GM12873 (cell line): ENCODE measurements at regions not wholly inside any gene's neighbourhood (a gene's known extent, or its start where the extent isn't known, plus 50 kb on each side); places are given as distances from the start of the nearest gene placed in this dataset.

Experiments used
- TF ChIP-seq, protein P1 (sequence below): IDR thresholded peaks from 2 replicates; pipeline ENCODE4 v1.5.1; 2012; ENCODE audit warnings: low read depth, mild to moderate bottlenecking, moderate library complexity, low read length, control low read depth; ENCODE audit not compliant: insufficient read depth; ENCODE audit errors: missing control alignments

- TF ChIP-seq, protein P1, sequence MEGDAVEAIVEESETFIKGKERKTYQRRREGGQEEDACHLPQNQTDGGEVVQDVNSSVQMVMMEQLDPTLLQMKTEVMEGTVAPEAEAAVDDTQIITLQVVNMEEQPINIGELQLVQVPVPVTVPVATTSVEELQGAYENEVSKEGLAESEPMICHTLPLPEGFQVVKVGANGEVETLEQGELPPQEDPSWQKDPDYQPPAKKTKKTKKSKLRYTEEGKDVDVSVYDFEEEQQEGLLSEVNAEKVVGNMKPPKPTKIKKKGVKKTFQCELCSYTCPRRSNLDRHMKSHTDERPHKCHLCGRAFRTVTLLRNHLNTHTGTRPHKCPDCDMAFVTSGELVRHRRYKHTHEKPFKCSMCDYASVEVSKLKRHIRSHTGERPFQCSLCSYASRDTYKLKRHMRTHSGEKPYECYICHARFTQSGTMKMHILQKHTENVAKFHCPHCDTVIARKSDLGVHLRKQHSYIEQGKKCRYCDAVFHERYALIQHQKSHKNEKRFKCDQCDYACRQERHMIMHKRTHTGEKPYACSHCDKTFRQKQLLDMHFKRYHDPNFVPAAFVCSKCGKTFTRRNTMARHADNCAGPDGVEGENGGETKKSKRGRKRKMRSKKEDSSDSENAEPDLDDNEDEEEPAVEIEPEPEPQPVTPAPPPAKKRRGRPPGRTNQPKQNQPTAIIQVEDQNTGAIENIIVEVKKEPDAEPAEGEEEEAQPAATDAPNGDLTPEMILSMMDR, result no peak
Measured at GRCh38 chrX:3257471-3257870, 89.0 kb downstream of the MXRA5 start.

DNA sequence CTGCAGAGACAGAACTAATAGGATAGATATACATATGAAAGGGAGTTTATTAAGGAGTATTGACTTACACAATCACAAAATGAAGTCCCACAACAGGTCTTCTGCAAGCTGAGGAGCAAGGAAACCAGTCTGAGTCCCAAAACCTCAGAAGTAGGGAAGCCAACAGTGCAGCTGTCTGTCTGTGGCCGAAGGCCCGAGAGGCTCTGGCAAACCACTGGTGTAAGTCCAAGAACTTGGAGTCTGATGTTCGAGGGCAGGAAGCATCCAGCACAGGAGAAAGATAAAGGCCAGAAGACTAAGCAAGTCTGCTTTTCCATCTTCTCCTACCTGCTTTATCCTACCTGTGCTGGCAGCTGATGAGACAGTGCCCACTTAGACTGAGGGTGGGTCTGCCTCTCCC, 89.6 kb downstream of the MXRA5 start:
- TF ChIP-seq, protein P1, result no peak

DNA sequence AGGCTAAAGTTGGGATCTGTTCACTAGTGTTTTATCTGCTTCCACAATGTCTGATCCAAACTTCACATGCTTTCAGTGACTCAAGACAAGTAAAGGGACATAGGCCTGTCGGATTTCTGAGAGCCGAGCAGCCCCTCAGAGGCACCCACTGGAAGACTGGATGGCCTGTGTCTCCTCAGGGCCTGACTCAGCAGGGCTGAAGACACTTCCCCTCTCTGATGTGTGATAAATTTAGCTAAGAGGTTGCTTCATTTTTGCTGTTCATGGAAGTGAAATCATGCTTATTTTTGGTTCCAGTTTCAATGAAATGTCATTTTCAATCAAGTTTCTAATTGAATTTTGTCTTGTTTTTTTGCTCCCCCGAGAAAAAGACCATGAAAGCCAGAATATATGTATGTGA, 93.7 kb downstream of the MXRA5 start:
- TF ChIP-seq, protein P1, result no peak

- TF ChIP-seq, protein P1, result no peak
Measured at GRCh38 chrX:3250966-3251365, 95.5 kb downstream of the MXRA5 start.

DNA sequence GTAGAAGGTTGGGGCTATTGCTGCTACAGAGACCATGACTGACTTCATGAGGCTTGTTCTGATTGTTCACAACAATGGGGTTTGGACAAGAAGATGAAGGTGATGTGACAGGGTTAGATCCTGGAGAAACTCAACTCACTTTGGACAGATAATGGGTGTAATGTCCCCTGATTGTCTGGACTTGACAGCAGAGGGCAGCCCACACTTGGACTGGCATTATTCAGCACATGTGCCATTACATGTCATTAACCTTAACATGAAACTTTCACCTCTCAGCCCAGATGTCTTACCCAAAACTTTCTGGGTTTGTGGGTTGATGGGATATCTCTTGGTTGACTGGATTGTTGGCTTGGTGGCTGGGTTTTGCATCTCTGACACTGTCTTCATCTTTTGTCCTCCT, 101.5 kb downstream of the MXRA5 start:
- TF ChIP-seq, protein P1, result peak; percentile 12

DNA sequence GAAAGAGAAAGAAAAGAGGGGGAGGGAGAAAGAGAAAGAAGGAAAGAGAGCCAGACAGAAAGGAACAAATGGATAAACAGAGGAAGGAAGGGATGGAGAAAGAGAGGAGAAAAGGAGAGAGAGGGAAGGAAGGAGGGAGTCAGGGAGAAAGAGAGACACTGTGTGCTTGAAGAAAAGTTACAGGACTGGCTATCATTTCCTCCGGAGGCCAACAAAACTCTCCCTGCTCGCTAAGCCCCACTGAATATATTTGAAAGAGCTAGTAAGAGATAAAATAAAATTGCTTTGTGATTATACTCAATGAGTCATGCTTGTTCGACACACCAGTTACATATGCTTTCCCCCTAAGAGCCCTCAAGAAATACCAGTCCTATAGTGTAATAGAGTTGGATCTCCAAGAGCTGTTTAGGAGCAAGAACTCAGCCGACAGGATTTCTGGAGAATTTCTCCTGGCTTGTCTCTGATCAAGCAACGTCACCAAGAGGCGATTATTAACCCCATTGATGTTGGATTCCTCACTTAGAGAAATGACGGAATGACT, 102.2 kb downstream of the MXRA5 start:
- TF ChIP-seq, protein P1, result no peak

DNA sequence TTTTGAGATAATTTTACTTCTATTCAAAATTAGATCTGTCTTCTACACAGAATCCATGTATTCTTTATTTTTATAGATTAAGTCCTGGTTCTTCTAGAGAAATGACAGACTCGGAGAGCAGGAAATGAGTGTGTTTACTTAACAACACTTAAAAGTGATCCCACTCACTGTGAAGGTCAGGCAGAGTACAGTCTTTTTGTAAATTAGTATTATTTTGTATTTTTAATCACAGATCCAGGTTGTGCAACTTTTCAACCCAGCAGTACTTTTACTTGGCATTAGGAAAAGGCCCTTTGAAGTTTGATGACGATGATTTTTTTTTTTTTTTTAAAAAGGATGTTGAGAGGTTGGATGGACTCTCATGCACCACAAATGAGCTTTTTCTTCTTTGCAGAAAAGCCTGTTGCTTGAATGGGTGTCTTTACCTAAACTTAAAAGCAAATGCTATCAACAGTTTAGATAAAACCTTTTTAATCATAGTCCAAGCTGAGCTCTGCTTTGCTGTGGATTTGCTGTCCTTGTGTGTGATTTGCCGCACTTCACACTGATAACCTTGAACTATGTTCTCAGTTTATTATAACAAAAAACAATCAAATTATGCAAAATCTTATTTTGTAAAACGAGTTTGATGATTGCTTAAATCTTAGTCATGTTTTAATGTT, 114.1 kb downstream of the MXRA5 start:
- TF ChIP-seq, protein P1, result no peak

GRCh38 chrX:3231766-3232165, 114.7 kb downstream of the MXRA5 start:
- TF ChIP-seq, protein P1, result no peak
